Natural killer cell (primary cell): ENCODE measurements at regions not wholly inside any gene's neighbourhood (a gene's known extent, or its start where the extent isn't known, plus 50 kb on each side); places are given as distances from the start of the nearest gene placed in this dataset.

Source experiments
- ATAC-seq, 3 donors: fragments of 150-1000 bp in 2 of 3; fragments of 200-7000 bp in 1 of 3; cut with Tn5 transposase; 1 replicate in 1 of 3; 2 replicates in 2 of 3; pipeline ENCODE4 v1.10.0; 2021; ENCODE audit warnings: mild to moderate bottlenecking in 2 of 3, moderate library complexity in 2 of 3
- DNase-seq, 2 donors: peaks; one replicate each; pipeline versions ENCODE4 v3.0.0 to v3.0.0-alpha.2; 2013 to 2021; ENCODE audit warnings: mixed read lengths in 1 of 2
- H3K27ac ChIP-seq: one replicate; pipeline ENCODE4 v1.5.1; 2013; ENCODE audit warnings: mild to moderate bottlenecking, low read length
- H3K27me3 ChIP-seq: one replicate; pipeline ENCODE4 v1.6.1; 2013; ENCODE audit warnings: low read length; ENCODE audit not compliant: control insufficient read depth, insufficient read depth
- H3K36me3 ChIP-seq: one replicate; pipeline ENCODE4 v1.6.1; 2013; ENCODE audit warnings: low read length; ENCODE audit not compliant: control insufficient read depth, insufficient read depth
- H3K4me1 ChIP-seq: one replicate; pipeline ENCODE4 v1.6.1; 2013; ENCODE audit warnings: low read length; ENCODE audit not compliant: control insufficient read depth, insufficient read depth
- H3K4me3 ChIP-seq: one replicate; pipeline ENCODE4 v1.5.1; 2013; ENCODE audit warnings: low read length
- H3K9me3 ChIP-seq: one replicate; pipeline ENCODE4 v1.6.1; 2013; ENCODE audit warnings: low read length; ENCODE audit not compliant: control insufficient read depth, insufficient read depth
- H3K27ac Mint-ChIP-seq, 2 donors: one replicate each; pipeline ENCODE4 v1.8.0; 2022; ENCODE audit warnings: mild to moderate bottlenecking in 2 of 2, mixed read lengths in 2 of 2, moderate library complexity in 1 of 2
- H3K27me3 Mint-ChIP-seq, 2 donors: one replicate each; pipeline ENCODE4 v1.8.0; 2022; ENCODE audit warnings: low read depth in 2 of 2, mixed read lengths in 2 of 2
- H3K36me3 Mint-ChIP-seq: one replicate; pipeline ENCODE4 v1.8.0; 2022; ENCODE audit warnings: mixed read lengths
- H3K4me1 Mint-ChIP-seq, 2 donors: one replicate each; pipeline ENCODE4 v1.8.0; 2022; ENCODE audit warnings: mixed read lengths in 2 of 2
- H3K4me3 Mint-ChIP-seq: one replicate; pipeline ENCODE4 v1.8.0; 2022; ENCODE audit warnings: mild to moderate bottlenecking, moderate library complexity, mixed read lengths
- H3K9me3 Mint-ChIP-seq, 2 donors: one replicate each; pipeline ENCODE4 v1.8.0; 2022; ENCODE audit warnings: mixed read lengths in 2 of 2
- WGBS: methylation state at CpG from one replicate; pipeline ENCODE4 v1.1.7; 2013; ENCODE audit warnings: missing lambda C conversion rate; ENCODE audit not compliant: insufficient coverage; 5-methylcytosine and 5-hydroxymethylcytosine counted together
- intact Hi-C: fragments of 100-400 bp; cut with micrococcal nuclease; formaldehyde crosslinking; loops from one replicate; pipeline ENCODE4 v1.14.2; 2022
- TF ChIP-seq, protein P1 (sequence below): fragments of 200-600 bp; IDR thresholded peaks from one replicate; pipeline ENCODE4 v1.8.0; 2022; ENCODE audit warnings: antibody characterized with exemption

DNA sequence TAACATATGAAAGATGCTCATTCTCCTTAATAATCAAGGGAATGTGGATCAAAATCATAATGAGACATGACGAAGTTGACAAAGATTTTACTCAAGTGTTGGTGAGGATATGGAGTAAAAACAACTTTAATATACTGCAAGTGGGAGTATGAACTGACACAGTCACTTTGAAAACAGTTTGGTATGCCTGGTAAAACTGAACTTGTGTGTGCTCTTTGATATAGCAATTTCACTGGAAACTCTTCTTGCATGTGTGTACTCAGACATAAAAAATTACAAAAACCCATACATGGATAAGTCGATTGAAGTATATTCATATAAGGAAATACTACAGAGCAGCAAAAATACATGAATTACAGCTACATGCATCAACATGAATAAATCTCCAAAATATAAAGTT is 182.5 kb downstream of the NFKBIZ start:
- DNase-seq (no peak), ATAC-seq (no peak)
- Mint-ChIP-seq H3K4me1 (no peaks in the 10 kb centered on the region), H3K4me3 (no peak overlapping the region), H3K27me3 (no peaks in the 10 kb centered on the region), H3K36me3 (no peaks in the 10 kb centered on the region), H3K9me3 (no peaks in the 10 kb centered on the region), H3K27ac (no peak overlapping the region)
- WGBS: 100% methylated on average over 1 of the region's 2 CpGs
- intact Hi-C loops: no loop called here
- H3K9me3 ChIP-seq: no peaks in the 10 kb centered on the region
- no peak overlapping the region for H3K4me3 ChIP-seq
- H3K36me3 ChIP-seq: no peaks in the 10 kb centered on the region
- H3K27me3 ChIP-seq: no peaks in the 10 kb centered on the region
- TF ChIP-seq, protein P1, sequence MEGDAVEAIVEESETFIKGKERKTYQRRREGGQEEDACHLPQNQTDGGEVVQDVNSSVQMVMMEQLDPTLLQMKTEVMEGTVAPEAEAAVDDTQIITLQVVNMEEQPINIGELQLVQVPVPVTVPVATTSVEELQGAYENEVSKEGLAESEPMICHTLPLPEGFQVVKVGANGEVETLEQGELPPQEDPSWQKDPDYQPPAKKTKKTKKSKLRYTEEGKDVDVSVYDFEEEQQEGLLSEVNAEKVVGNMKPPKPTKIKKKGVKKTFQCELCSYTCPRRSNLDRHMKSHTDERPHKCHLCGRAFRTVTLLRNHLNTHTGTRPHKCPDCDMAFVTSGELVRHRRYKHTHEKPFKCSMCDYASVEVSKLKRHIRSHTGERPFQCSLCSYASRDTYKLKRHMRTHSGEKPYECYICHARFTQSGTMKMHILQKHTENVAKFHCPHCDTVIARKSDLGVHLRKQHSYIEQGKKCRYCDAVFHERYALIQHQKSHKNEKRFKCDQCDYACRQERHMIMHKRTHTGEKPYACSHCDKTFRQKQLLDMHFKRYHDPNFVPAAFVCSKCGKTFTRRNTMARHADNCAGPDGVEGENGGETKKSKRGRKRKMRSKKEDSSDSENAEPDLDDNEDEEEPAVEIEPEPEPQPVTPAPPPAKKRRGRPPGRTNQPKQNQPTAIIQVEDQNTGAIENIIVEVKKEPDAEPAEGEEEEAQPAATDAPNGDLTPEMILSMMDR: no peak
- no peaks in the 10 kb centered on the region for H3K4me1 ChIP-seq
- H3K27ac ChIP-seq: no peak overlapping the region

DNA sequence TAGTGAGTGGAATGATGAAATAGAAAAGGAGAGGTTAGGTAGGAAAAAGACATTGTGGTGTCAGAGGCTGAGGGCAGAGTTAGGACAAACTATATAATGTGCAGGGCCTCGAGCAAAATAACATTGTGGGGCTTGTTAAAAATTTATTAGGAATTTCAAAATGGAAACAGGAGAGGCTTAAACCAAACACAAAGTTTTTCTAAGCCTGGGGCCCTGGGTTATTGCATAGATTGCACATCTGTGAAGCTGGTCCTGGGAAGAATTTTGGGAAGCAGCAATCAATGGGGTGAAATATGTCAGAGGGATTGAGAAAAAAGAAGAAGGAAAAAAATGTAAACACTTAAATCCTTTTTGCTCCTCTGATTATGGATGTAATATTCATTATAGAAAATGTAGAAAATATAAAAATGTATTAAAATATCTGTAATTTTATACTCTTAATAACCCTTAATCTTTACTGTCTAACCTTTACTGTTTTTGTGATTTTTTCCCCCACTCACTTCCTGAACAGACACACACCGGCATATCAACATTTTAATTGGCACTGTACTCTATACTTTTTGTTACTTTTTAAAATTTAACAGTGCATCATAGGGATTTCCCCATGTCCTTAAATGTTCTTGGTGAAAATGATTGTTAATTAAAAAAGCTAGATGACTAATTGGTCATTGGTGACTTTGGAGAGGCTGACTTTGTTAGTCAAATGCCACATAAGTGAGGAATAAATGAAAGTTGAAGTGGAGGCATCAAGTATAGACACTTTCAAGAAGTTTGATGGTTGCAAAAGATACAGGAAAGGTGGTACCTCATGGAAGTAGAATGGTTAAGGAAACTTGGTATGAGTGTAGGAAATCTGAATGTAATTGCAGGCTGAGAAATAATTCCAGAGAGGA is 183.4 kb downstream of the NFKBIZ start:
- no peak overlapping the region for H3K4me3 ChIP-seq
- intact Hi-C loops: no loop called here
- H3K4me1 ChIP-seq: no peaks in the 10 kb centered on the region
- no peak for DNase-seq
- no peak for ATAC-seq
- 95% methylated on average over 1 of the region's 2 CpGs for WGBS
- H3K36me3 ChIP-seq: no peaks in the 10 kb centered on the region
- Mint-ChIP-seq H3K27ac (no peak overlapping the region), H3K36me3 (no peaks in the 10 kb centered on the region), H3K4me1 (no peaks in the 10 kb centered on the region), H3K9me3 (no peaks in the 10 kb centered on the region), H3K27me3 (no peaks in the 10 kb centered on the region), H3K4me3 (no peak overlapping the region)
- no peak overlapping the region for H3K27ac ChIP-seq
- no peaks in the 10 kb centered on the region for H3K27me3 ChIP-seq
- TF ChIP-seq, protein P1: no peak
- no peaks in the 10 kb centered on the region for H3K9me3 ChIP-seq

DNA sequence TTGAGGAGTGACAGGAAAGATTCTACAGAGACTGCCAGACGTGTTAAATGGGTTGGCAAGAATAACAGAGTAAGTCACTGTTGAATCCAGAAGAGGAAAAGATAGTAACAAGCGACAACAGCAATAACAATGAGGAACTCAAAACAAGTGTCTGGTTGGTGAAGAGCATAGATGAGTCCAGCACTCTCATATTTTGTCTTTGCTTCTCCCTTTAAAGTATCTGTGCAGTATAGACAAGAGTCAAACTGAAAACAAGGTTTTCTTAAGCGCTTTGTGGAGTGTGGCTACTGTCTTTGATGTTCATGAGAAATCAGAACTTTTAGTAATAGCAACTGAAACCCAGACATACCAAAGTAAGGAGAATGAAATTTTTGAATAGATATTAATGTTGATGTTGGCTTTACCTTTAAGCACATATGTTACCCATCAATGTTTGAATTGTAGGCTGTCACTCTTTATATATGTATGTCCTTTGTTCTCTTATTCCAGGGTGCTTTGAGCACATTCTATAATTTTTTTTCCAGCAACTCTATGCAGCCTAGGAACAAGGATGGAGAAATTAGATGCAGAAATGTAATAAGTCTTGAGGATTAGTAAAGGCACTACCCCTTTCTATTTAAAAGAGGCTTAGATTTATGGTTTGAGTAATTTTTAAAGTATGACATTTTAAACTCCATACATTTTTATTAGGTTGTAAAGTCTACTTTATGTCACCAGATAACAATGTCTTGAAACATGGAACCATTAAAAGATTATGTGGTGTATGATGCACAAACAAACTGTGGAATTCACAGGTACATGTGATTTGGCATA is 185.5 kb downstream of the NFKBIZ start:
- WGBS: 78% methylated on average over 3 of the region's 3 CpGs
- Histone ChIP-seq H3K9me3 (no peaks in the 10 kb centered on the region), H3K27ac (no peak overlapping the region), H3K4me3 (no peak overlapping the region), H3K27me3 (no peaks in the 10 kb centered on the region), H3K4me1 (peaks cover 6% of the 10 kb centered on the region), H3K36me3 (no peaks in the 10 kb centered on the region)
- no peak for DNase-seq
- intact Hi-C loops: no loop called here
- TF ChIP-seq, protein P1: no peak
- Mint-ChIP-seq H3K36me3 (no peaks in the 10 kb centered on the region), H3K9me3 (peaks cover 0 to 2% of the 10 kb centered on the region in 2 donors), H3K4me3 (no peak overlapping the region), H3K4me1 (peaks cover 0 to 5% of the 10 kb centered on the region in 2 donors), H3K27ac (no peak overlapping the region), H3K27me3 (no peaks in the 10 kb centered on the region)
- no peak for ATAC-seq
